Heart left ventricle (tissue), 16 donors: ENCODE measurements at regions not wholly inside any gene's neighbourhood (a gene's known extent, or its start where the extent isn't known, plus 50 kb on each side); places are given as distances from the start of the nearest gene placed in this dataset.

Source experiments
- ATAC-seq, 4 donors: fragments of 200-7000 bp; cut with Tn5 transposase; one replicate each; pipeline ENCODE4 v1.9.1; 2020 to 2022; ENCODE audit warnings: moderate library complexity in 4 of 4, mild to moderate bottlenecking in 3 of 4, moderate number of reproducible peaks in 1 of 4
- DNase-seq, 5 donors: peaks; one replicate each; pipeline ENCODE4 v3.0.0-alpha.2; 2020
- H3K27ac ChIP-seq, 12 donors: fragments of 200-600 bp; sonication (generic) in 4 of 12; one replicate each; pipeline versions ENCODE4 v1.5.0 to v1.8.0; 2016 to 2022; ENCODE audit warnings: mild to moderate bottlenecking in 2 of 12
- H3K27me3 ChIP-seq, 9 donors: fragments of 200-600 bp; sonication (generic) in 2 of 9; one replicate each; pipeline versions ENCODE4 v1.5.1 to v1.8.0; 2016 to 2022; ENCODE audit warnings: mild to moderate bottlenecking in 3 of 9
- H3K36me3 ChIP-seq, 9 donors: fragments of 200-600 bp; sonication (generic) in 2 of 9; one replicate each; pipeline versions ENCODE4 v1.5.0 to v1.8.0; 2018 to 2022; ENCODE audit warnings: mild to moderate bottlenecking in 2 of 9
- H3K4me1 ChIP-seq, 12 donors: fragments of 200-600 bp; sonication (generic) in 4 of 12; one replicate each; pipeline versions ENCODE4 v1.5.0 to v1.8.0; 2016 to 2022; ENCODE audit warnings: mild to moderate bottlenecking in 3 of 12
- H3K4me3 ChIP-seq, 12 donors: fragments of 200-600 bp; sonication (generic) in 4 of 12; one replicate each; pipeline versions ENCODE4 v1.5.0 to v1.8.0; 2017 to 2022; ENCODE audit warnings: mild to moderate bottlenecking in 9 of 12, moderate library complexity in 4 of 12
- H3K9me3 ChIP-seq, 12 donors: fragments of 200-600 bp; sonication (generic) in 4 of 12; one replicate each; pipeline versions ENCODE4 v1.5.0 to v1.8.0; 2016 to 2022; ENCODE audit warnings: mild to moderate bottlenecking in 1 of 12
- POLR2A ChIP-seq, 2 donors: fragments of 450-650 bp; IDR thresholded peaks; one replicate each; pipeline ENCODE4 v1.6.1; 2017; ENCODE audit warnings: antibody characterized with exemption in 2 of 2, mild to moderate bottlenecking in 2 of 2, moderate library complexity in 2 of 2
- WGBS, 4 donors: extraction: QIAGEN DNeasy Blood & Tissue Kit in 2 of 4; methylation state at CpG; one replicate each; pipeline versions ENCODE4 v1.1.5 to v1.1.7; 2013 to 2018; 5-methylcytosine and 5-hydroxymethylcytosine counted together
- intact Hi-C, 10 donors: fragments of 100-400 bp; cut with DNase I; formaldehyde crosslinking; loops; one replicate each; pipeline versions ENCODE4 v1.11.1 to v1.14.2; 2022
- TF ChIP-seq, protein P1 (sequence below), 12 donors: fragments of 200-600 bp; sonication (generic) in 4 of 12; IDR thresholded peaks; one replicate each; pipeline versions ENCODE4 v1.5.0 to v1.8.0; 2018 to 2022; ENCODE audit warnings: antibody characterized with exemption in 12 of 12, mild to moderate bottlenecking in 5 of 12
- donor health status: ischemic (EF 13 %, LVEDD 7.1; RV severe dilation, severe dysfunction).
- donor health status: healthy with polysubstance abuse.
- donor health status: DM: no; HTN: yes; CAD: no.
- donor health status: DM: no; HTN: no; CAD: no.
- donor health status: ischemic (EF 25% LVEDD 6.9; RV normal size, moderate dysfunction).
- donor health status: ischemic (EF 25% LVEDD 5.7; RV mildly dilated, moderate dysfunction).
- donor health status: healthy.
- donor health status: DM: yes; HTN: yes; CAD: no.
- donor health status: ischemic (EF 35%, LVEDD 5.7; RV mildly dilated, moderate dysfunction).
- donor health status: nonischemic (EF 11% LVEDD 7.7; RV severe dilation, severe dysfunction).
- donor health status: DM: yes; HTN: yes; CAD: no.
- donor health status: PGD.
- donor health status: ischemic (EF 29% LVEDD 5.4; RV normal size, mild dysfunction).
- donor health status: nonischemic (EF 23%, LVEDD 6.1; RV moderate dilation, normal function).

DNA sequence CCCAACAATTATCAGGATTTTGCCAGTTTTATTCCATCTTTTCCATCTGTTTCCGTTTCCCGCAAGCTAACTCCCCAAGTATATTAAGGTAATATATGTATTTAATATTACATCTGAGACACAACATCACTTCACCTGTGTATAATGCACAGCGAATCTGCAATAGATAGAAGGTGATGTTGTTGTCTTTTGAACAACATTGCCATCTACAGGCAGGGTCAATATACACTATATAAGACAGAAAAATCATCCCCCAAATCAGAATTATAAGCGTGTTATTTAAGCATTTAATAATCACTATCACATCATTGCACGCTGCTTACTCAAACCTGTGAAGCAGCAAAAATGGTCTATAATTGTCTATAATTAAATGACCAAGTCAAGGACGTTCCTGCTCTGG, 1115.5 kb downstream of the NLGN4X start:
- no peaks in the 10 kb centered on the region for H3K9me3 ChIP-seq
- H3K27me3 ChIP-seq, result no peaks in the 10 kb centered on the region
- 61 to 64% (median 63%) methylated on average over 6 of the region's 6 CpGs for WGBS, 4 donors
- TF ChIP-seq POLR2A (IDR thresholded peaks at IDR 0.05), result no peak
- TF ChIP-seq, protein P1, sequence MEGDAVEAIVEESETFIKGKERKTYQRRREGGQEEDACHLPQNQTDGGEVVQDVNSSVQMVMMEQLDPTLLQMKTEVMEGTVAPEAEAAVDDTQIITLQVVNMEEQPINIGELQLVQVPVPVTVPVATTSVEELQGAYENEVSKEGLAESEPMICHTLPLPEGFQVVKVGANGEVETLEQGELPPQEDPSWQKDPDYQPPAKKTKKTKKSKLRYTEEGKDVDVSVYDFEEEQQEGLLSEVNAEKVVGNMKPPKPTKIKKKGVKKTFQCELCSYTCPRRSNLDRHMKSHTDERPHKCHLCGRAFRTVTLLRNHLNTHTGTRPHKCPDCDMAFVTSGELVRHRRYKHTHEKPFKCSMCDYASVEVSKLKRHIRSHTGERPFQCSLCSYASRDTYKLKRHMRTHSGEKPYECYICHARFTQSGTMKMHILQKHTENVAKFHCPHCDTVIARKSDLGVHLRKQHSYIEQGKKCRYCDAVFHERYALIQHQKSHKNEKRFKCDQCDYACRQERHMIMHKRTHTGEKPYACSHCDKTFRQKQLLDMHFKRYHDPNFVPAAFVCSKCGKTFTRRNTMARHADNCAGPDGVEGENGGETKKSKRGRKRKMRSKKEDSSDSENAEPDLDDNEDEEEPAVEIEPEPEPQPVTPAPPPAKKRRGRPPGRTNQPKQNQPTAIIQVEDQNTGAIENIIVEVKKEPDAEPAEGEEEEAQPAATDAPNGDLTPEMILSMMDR (IDR thresholded peaks at IDR 0.05), result peak in 7 of 12 donors; percentile 22 to 39 (median 30)
- no peaks in the 10 kb centered on the region for H3K4me1 ChIP-seq
- ATAC-seq (no peak), DNase-seq (no peak)
- no peak overlapping the region for H3K27ac ChIP-seq
- no peaks in the 10 kb centered on the region for H3K36me3 ChIP-seq
- intact Hi-C loops, result loop anchor here in 5 of 10 donors (2.0 to 10.0 kb wide), 3 partner anchors 566 to 568 kb away; no protein-coding TSS in a partner anchor
- no peak overlapping the region for H3K4me3 ChIP-seq

DNA sequence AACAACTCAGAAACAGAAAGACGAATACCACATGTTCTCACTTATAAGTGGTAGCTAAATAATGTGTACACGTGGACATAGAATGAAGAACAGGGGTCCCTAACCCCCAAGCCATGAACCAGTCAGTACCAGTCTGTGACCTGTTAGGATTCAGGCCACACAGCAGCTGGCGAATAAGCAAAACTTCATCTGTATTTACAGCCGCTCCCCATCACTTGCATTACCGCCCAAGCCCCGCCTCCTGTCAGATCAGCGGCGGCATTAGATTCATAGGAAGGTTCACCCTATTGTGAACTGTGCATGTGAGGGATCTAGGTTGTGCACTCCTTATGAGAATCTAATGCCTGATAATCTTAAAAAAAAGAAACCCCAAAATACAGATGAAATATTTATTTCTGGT, 1128.7 kb downstream of the NLGN4X start:
- intact Hi-C loops, result no loop called here
- DNase-seq (no peak), ATAC-seq (no peak)
- H3K36me3 ChIP-seq, result no peaks in the 10 kb centered on the region
- no peaks in the 10 kb centered on the region for H3K27me3 ChIP-seq
- TF ChIP-seq POLR2A (IDR thresholded peaks at IDR 0.05), result no peak
- H3K4me1 ChIP-seq, result no peaks in the 10 kb centered on the region
- H3K9me3 ChIP-seq, result no peaks in the 10 kb centered on the region
- no peak overlapping the region for H3K4me3 ChIP-seq
- WGBS, 4 donors, result 79 to 90% (median 86%) methylated on average over 8 of the region's 8 CpGs
- no peak overlapping the region for H3K27ac ChIP-seq

DNA sequence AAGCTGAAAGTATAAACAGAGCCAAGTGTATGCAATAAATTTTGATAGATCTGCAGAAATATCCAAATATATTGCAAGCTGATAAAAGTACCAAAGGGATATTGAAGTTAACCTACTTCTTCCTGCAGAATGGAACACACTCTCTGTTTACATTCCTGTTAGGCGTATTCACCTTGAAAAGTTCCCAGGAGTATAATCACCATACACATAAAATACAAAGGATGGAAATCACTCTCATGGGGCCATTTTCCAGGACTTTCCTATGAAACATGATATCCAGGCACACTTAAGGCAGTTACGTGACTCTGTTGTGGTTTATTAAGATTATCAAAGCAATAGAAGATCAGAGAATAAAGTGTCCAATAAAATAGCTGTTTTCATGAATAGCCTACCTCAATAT, 1142.3 kb downstream of the NLGN4X start:
- TF ChIP-seq POLR2A (IDR thresholded peaks at IDR 0.05), result no peak
- TF ChIP-seq, protein P1 (IDR thresholded peaks at IDR 0.05), result no peak
- DNase-seq (no peak), ATAC-seq (no peak)
- Histone ChIP-seq H3K4me1 (no peaks in the 10 kb centered on the region), H3K36me3 (no peaks in the 10 kb centered on the region), H3K27ac (no peak overlapping the region), H3K27me3 (no peaks in the 10 kb centered on the region), H3K4me3 (no peak overlapping the region), H3K9me3 (no peaks in the 10 kb centered on the region)
- intact Hi-C loops, result no loop called here
- WGBS, 4 donors, result 75 to 84% (median 77%) methylated on average over 2 of the region's 2 CpGs

DNA sequence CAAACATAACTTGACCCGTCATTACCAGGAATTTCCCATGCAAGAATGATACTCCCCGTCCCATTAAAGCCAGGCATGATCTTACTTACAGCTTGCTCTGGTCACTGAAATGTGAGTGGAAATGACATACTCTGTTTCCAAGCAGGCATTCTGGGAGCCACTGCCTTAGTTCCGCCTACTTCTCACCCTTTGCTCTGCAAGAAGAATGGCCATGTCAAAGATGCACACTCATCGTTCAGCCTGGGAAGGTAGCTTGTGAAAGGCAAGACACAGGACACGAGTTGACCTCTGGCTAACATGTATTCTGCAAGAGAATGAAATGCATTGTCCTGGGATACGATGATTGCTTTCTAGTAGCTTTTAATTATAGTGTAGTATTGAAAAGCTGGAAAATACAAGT, 1144.4 kb downstream of the NLGN4X start:
- intact Hi-C loops, result no loop called here
- no peaks in the 10 kb centered on the region for H3K4me1 ChIP-seq
- H3K27ac ChIP-seq, result no peak overlapping the region
- no peaks in the 10 kb centered on the region for H3K9me3 ChIP-seq
- no peaks in the 10 kb centered on the region for H3K27me3 ChIP-seq
- DNase-seq (no peak), ATAC-seq (no peak)
- no peak overlapping the region for H3K4me3 ChIP-seq
- 74 to 82% (median 78%) methylated on average over 6 of the region's 6 CpGs for WGBS, 4 donors
- TF ChIP-seq, protein P1 (IDR thresholded peaks at IDR 0.05), result no peak
- TF ChIP-seq POLR2A (IDR thresholded peaks at IDR 0.05), result no peak
- no peaks in the 10 kb centered on the region for H3K36me3 ChIP-seq

DNA sequence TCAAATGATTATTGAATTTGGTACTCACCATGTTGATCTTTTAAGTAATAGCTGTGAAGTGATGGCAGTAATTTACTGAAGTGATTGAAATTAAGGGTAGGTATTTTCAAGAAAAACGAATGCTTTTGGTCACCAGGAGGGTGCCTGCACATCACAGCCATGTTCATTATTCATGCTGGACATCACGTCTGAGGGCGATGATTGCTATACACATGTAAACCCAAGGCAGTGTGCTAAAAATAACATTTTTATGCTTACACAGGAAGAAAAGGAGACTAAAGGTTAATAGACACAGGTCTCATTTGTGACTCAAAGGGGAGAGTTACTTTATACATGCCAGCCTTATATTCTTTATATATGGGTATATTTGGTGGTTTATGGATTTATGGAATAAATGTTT, 1146.0 kb downstream of the NLGN4X start:
- DNase-seq (no peak), ATAC-seq (no peak)
- Histone ChIP-seq H3K4me3 (no peak overlapping the region), H3K36me3 (no peaks in the 10 kb centered on the region), H3K27ac (no peak overlapping the region), H3K9me3 (no peaks in the 10 kb centered on the region), H3K27me3 (no peaks in the 10 kb centered on the region), H3K4me1 (no peaks in the 10 kb centered on the region)
- TF ChIP-seq, protein P1 (IDR thresholded peaks at IDR 0.05), result no peak
- TF ChIP-seq POLR2A (IDR thresholded peaks at IDR 0.05), result no peak
- intact Hi-C loops, result no loop called here
- 42 to 58% (median 46%) methylated on average over 3 of the region's 3 CpGs for WGBS, 4 donors
